DMS 273 (cell line): ENCODE measurements at regions not wholly inside any gene's neighbourhood (a gene's known extent, or its start where the extent isn't known, plus 50 kb on each side); places are given as distances from the start of the nearest gene placed in this dataset.

Source experiments
- DNase-seq: peaks from one replicate; lab custom pipeline; 2025; ENCODE audit not compliant: unreplicated experiment; lab: John Stamatoyannopoulos, UW

GRCh38 chr12:89020689-89021088, 331.6 kb downstream of the DUSP6 start:
- peak; percentile 1 for DNase-seq

- no peak for DNase-seq
Observed at GRCh38 chr12:89020121-89020480, 332.2 kb downstream of the DUSP6 start.

- peak; percentile 85 for DNase-seq
Observed at GRCh38 chr12:89019439-89020120, 332.7 kb downstream of the DUSP6 start.

GRCh38 chr12:89016970-89017778, 335.1 kb downstream of the DUSP6 start:
- peak; percentile 79 for DNase-seq

GRCh38 chr12:89015419-89015818, 336.9 kb downstream of the DUSP6 start:
- DNase-seq, result no peak

- DNase-seq, result no peak
Observed at GRCh38 chr12:88998421-88998820, 353.9 kb downstream of the DUSP6 start.

- no peak for DNase-seq
Observed at GRCh38 chr12:88996200-88996788, 356.0 kb downstream of the DUSP6 start.

- no peak for DNase-seq
Observed at GRCh38 chr12:88994971-88995370, 357.3 kb downstream of the DUSP6 start.

- no peak for DNase-seq
Observed at GRCh38 chr12:88994537-88994936, 357.8 kb downstream of the DUSP6 start.

- peak; percentile 52 for DNase-seq
Observed at GRCh38 chr12:88993651-88994050, 358.6 kb downstream of the DUSP6 start.

GRCh38 chr12:88986056-88986455, 366.2 kb downstream of the DUSP6 start:
- DNase-seq, result no peak

GRCh38 chr12:88985631-88986030, 366.7 kb downstream of the DUSP6 start:
- no peak for DNase-seq

- no peak for DNase-seq
Observed at GRCh38 chr12:88985011-88985410, 367.3 kb downstream of the DUSP6 start.

GRCh38 chr12:88982694-88983093, 369.6 kb downstream of the DUSP6 start:
- no peak for DNase-seq

GRCh38 chr12:88977115-88977514, 375.2 kb downstream of the DUSP6 start:
- DNase-seq, result no peak

GRCh38 chr12:88973998-88974397, 378.3 kb downstream of the DUSP6 start:
- no peak for DNase-seq

GRCh38 chr12:88970740-88971139, 381.6 kb downstream of the DUSP6 start:
- DNase-seq, result no peak

GRCh38 chr12:88969127-88969526, 383.2 kb downstream of the DUSP6 start:
- DNase-seq, result no peak

GRCh38 chr12:88960213-88960878, 380.1 kb upstream of the KITLG start:
- DNase-seq, result no peak

- no peak for DNase-seq
Observed at GRCh38 chr12:88958946-88959345, 378.7 kb upstream of the KITLG start.

GRCh38 chr12:88958153-88958552, 377.9 kb upstream of the KITLG start:
- no peak for DNase-seq

- no peak for DNase-seq
Observed at GRCh38 chr12:88957358-88957757, 377.1 kb upstream of the KITLG start.
